Kidney (tissue), 13 donors: ENCODE measurements at regions not wholly inside any gene's neighbourhood (a gene's known extent, or its start where the extent isn't known, plus 50 kb on each side); places are given as distances from the start of the nearest gene placed in this dataset.
"Not testable (repeated sequence)": the region's sequence is repeated elsewhere in the genome, so short reads cannot be mapped to it uniquely, and the experiment has no call there.

Experiments
- DNase-seq, 5 donors: peaks; one replicate each; pipeline ENCODE4 v3.0.0-alpha.2; 2013 to 2020
- FAIRE-seq: peaks from 2 replicates; lab custom pipeline; 2012; peaks lifted over from hg19 to GRCh38; lab: Jason Lieb, UNC
- H3K27ac ChIP-seq, 2 donors: one replicate each; pipeline ENCODE4 v1.7.0; 2013; ENCODE audit warnings: low read depth in 2 of 2, low read length in 2 of 2, inconsistent platforms in 1 of 2
- H3K27me3 ChIP-seq: one replicate; pipeline ENCODE4 v1.7.1; 2013; ENCODE audit warnings: low read length, inconsistent platforms; ENCODE audit not compliant: control insufficient read depth, insufficient read depth
- H3K36me3 ChIP-seq, 3 donors: one replicate each; pipeline versions ENCODE4 v1.7.0 to v1.7.1; 2013; ENCODE audit warnings: low read length in 3 of 3, control low read depth in 1 of 3, inconsistent platforms in 1 of 3; ENCODE audit not compliant: insufficient read depth in 3 of 3, control insufficient read depth in 2 of 3
- H3K4me1 ChIP-seq, 3 donors: one replicate each; pipeline versions ENCODE4 v1.7.0 to v1.7.1; 2013; ENCODE audit warnings: low read length in 3 of 3, inconsistent platforms in 1 of 3, low read depth in 1 of 3; ENCODE audit not compliant: control insufficient read depth in 2 of 3, insufficient read depth in 2 of 3
- H3K4me3 ChIP-seq, 3 donors: one replicate each; pipeline versions ENCODE4 v1.7.0 to v1.8.1; 2013; ENCODE audit warnings: low read length in 3 of 3, control low read depth in 1 of 3, inconsistent platforms in 1 of 3
- H3K9ac ChIP-seq, 3 donors: one replicate each; pipeline versions ENCODE4 v1.7.0 to v1.7.1; 2013; ENCODE audit warnings: low read length in 3 of 3, control low read depth in 1 of 3, inconsistent platforms in 1 of 3
- H3K9me3 ChIP-seq, 3 donors: one replicate each; pipeline versions ENCODE4 v1.7.0 to v1.7.1; 2013; ENCODE audit warnings: low read length in 3 of 3, control low read depth in 1 of 3, inconsistent platforms in 1 of 3; ENCODE audit not compliant: control insufficient read depth in 2 of 3, insufficient read depth in 1 of 3
- CTCF ChIP-seq: IDR thresholded peaks from 3 replicates; pipeline ENCODE4 v1.5.1; 2012; ENCODE audit warnings: mild to moderate bottlenecking, moderate library complexity, borderline replicate concordance; ENCODE audit not compliant: insufficient read depth; ENCODE audit errors: extremely low read depth
- intact Hi-C: fragments of 100-400 bp; cut with DNase I; formaldehyde crosslinking; loops from one replicate; pipeline ENCODE4 v1.11.1; 2022
- donor health status: control.
- donor health status: control.
- donor health status: control.
- donor health status: control.
- donor health status: control.
- donor health status: DM: yes; HTN: yes; CAD: no.
- donor health status: Normal renal cell carcinoma (clear cell type).

DNA sequence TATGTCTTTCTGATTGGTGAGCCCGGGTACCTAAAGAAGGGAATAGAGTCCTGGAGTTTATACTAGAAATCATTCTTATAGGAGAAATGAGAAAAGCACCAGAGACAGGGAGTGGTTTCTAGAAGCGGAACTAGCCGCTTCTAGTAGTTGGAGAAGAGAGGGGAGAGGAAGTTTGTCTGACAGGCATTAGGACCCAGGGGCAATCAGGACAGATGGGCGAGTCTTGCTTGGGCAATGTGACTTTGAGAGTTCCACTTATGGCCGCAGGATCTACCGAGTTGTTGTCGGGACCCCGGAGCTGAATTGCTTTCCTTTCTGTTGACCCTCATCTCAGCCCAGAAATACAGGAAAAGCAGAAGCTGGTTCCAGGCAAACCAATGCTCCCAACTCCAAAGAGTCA lies 596.8 kb upstream of the CNTN5 start:
- intact Hi-C loops = no loop called here
- Histone ChIP-seq H3K4me3 (no peak overlapping the region), H3K9me3 (peaks cover 0 to 5% (median 0%) of the 10 kb centered on the region in 3 donors), H3K9ac (no peak overlapping the region), H3K27me3 (no peaks in the 10 kb centered on the region), H3K4me1 (no peaks in the 10 kb centered on the region), H3K36me3 (no peaks in the 10 kb centered on the region), H3K27ac (no peak overlapping the region)
- FAIRE-seq (no peak), DNase-seq (no peak)
- TF ChIP-seq CTCF = no peak

DNA sequence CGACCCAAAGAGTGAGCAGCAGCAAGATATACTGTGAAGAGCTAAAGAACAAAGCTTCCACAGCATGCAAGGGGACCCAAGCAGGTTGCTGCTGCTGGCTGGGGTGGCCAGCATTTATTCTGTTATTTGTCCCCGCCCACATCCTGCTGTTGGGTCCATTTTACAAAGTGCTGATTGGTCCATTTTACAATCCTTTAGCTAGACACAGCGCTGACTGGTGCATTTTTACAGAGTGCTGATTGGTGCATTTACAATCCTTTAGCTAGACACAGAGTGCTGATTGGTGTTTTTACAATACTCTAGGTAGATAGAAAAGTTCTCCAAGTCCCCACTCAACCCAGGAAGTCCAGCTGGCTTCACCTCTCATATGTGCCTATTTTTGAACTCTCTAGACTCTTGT lies 596.0 kb upstream of the CNTN5 start:
- intact Hi-C loops, DNase-seq, H3K4me3 ChIP-seq, H3K4me1 ChIP-seq, H3K27me3 ChIP-seq, H3K27ac ChIP-seq, H3K9ac ChIP-seq, H3K9me3 ChIP-seq, H3K36me3 ChIP-seq, FAIRE-seq: not testable (repeated sequence)

DNA sequence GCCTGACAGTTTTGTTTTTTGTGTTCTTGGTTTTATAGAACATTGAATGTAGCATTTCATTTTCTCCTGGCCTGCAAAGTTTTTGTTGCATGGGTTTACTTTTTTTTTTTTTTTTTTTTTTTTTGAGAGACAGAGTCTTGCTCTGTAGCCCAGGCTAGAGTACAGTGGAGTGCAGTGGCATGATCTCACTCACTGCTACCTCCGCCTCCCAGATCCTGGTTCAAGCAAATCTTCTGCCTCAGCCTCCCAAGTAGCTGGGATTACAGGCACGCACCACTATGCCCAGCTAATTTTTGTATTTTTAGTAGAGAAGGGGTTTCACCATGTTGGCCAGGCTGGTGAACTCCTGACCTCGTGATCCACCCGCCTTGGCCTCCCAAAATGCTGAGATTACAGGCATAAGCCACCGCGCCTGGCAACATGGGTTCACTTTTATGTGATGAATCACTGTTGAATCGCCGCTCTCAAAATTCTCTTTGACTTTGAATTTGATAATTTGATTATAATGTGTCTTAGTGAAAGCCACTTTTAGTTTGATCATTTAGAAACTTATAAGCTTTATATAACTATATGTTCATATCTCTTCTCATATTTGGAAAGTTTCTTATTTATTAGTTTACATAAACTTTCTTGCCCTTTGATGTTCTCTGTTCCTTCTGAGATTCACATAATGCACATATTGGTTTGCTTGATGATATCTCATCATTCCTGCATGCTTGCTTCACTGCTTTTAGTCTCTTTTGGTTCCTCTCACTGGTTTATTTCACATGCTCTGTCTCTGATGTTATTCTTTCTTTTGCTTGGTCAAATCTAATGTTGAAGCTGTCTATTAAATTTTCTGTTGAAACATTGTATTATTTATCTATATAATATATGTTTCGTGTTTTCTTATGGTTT lies 589.0 kb upstream of the CNTN5 start:
- H3K4me1 ChIP-seq = no peaks in the 10 kb centered on the region
- no peak overlapping the region for H3K9ac ChIP-seq
- no peaks in the 10 kb centered on the region for H3K36me3 ChIP-seq
- no peak overlapping the region for H3K4me3 ChIP-seq
- TF ChIP-seq CTCF = no peak
- H3K9me3 ChIP-seq = peaks cover 0 to 10% (median 0%) of the 10 kb centered on the region in 3 donors
- no peaks in the 10 kb centered on the region for H3K27me3 ChIP-seq
- intact Hi-C loops = no loop called here
- no peak for FAIRE-seq
- no peak overlapping the region for H3K27ac ChIP-seq
- no peak for DNase-seq

GRCh38 chr11:98434296-98434695 lies 586.5 kb upstream of the CNTN5 start:
- no peak for DNase-seq
- Histone ChIP-seq H3K4me1 (no peaks in the 10 kb centered on the region), H3K27me3 (no peaks in the 10 kb centered on the region), H3K9me3 (peaks cover 0 to 2% (median 0%) of the 10 kb centered on the region in 3 donors), H3K4me3 (no peak overlapping the region), H3K9ac (no peak overlapping the region), H3K36me3 (no peaks in the 10 kb centered on the region), H3K27ac (no peak overlapping the region)
- TF ChIP-seq CTCF = no peak
- intact Hi-C loops = no loop called here
- no peak for FAIRE-seq
